GM23248 (cell line): ENCODE measurements at regions not wholly inside any gene's neighbourhood (a gene's known extent, or its start where the extent isn't known, plus 50 kb on each side); places are given as distances from the start of the nearest gene placed in this dataset.

Experiments used
- EZH2 ChIP-seq: fragments of 200-600 bp; sonication (generic); IDR thresholded peaks from 2 replicates; pipeline ENCODE4 v1.6.1; 2018; ENCODE audit warnings: antibody characterized with exemption, mild to moderate bottlenecking; ENCODE audit not compliant: insufficient read depth, poor library complexity, severe bottlenecking
- EZH2phosphoT487 ChIP-seq: fragments of 200-600 bp; sonication (generic); IDR thresholded peaks from 2 replicates; pipeline ENCODE4 v1.6.1; 2018; ENCODE audit warnings: antibody characterized with exemption, moderate library complexity, mild to moderate bottlenecking, low read depth; ENCODE audit not compliant: insufficient read depth

DNA sequence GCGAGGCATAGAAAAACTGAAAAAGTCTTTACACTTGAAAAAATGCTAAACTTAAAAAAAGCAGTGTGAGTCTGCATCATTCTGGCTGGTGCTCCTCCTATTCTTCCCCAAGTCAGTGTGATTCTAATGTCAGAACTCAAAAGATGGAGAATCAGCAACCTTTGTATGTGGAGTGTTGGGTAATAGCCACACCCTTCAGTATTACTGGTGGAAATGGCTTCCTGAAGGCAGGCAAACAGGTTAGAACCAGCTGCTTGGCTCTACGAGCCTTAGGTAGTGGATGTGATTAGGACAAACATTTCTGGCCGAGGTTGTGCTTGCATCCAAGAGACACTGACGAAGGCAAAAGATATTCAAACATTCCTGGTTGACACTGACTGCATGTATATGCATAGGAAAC lies 353.4 kb upstream of the TACR3 start:
- TF ChIP-seq EZH2phosphoT487 (no peak), EZH2 (no peak)
